GM23248 (cell line): ENCODE measurements at regions not wholly inside any gene's neighbourhood (a gene's known extent, or its start where the extent isn't known, plus 50 kb on each side); places are given as distances from the start of the nearest gene placed in this dataset.

Experiments
- DNase-seq: peaks from one replicate; pipeline ENCODE4 v3.0.0-alpha.2; 2015
- H2AFZ ChIP-seq: fragments of 200-600 bp; sonication (generic); 2 replicates; pipeline ENCODE4 v1.6.1; 2016; ENCODE audit warnings: antibody characterized with exemption
- H3F3A ChIP-seq: fragments of 200-600 bp; sonication (generic); 2 replicates; pipeline ENCODE4 v1.6.1; 2016; ENCODE audit warnings: mild to moderate bottlenecking, antibody characterized with exemption, mixed run types; ENCODE audit not compliant: insufficient read depth
- H3K27ac ChIP-seq: fragments of 200-600 bp; sonication (generic); 2 replicates; pipeline ENCODE4 v1.5.1; 2016; ENCODE audit warnings: mild to moderate bottlenecking
- H3K27me3 ChIP-seq: fragments of 200-600 bp; sonication (generic); replicated peaks from 2 replicates; pipeline ENCODE4 v1.6.1; 2016; ENCODE audit warnings: mild to moderate bottlenecking; ENCODE audit not compliant: insufficient read depth
- H3K36me3 ChIP-seq: fragments of 200-600 bp; sonication (generic); 2 replicates; pipeline ENCODE4 v1.6.1; 2016; ENCODE audit warnings: low read depth, mild to moderate bottlenecking
- H3K4me1 ChIP-seq: fragments of 200-600 bp; sonication (generic); 2 replicates; pipeline ENCODE4 v1.6.1; 2016; ENCODE audit warnings: mild to moderate bottlenecking; ENCODE audit not compliant: insufficient read depth
- H3K4me2 ChIP-seq: fragments of 200-600 bp; sonication (generic); one replicate; pipeline ENCODE4 v1.6.1; 2016; ENCODE audit warnings: mild to moderate bottlenecking; ENCODE audit not compliant: unreplicated experiment
- H3K4me3 ChIP-seq: fragments of 200-600 bp; sonication (generic); 2 replicates; pipeline ENCODE4 v1.5.1; 2016; ENCODE audit warnings: mild to moderate bottlenecking
- H3K79me2 ChIP-seq: fragments of 200-600 bp; sonication (generic); 2 replicates; pipeline ENCODE4 v1.6.1; 2016; ENCODE audit warnings: mild to moderate bottlenecking; ENCODE audit not compliant: insufficient read depth
- H3K9ac ChIP-seq: fragments of 200-600 bp; sonication (generic); 2 replicates; pipeline ENCODE4 v1.6.1; 2016; ENCODE audit warnings: mild to moderate bottlenecking
- H3K9me2 ChIP-seq: fragments of 200-600 bp; sonication (generic); 2 replicates; pipeline ENCODE4 v1.6.1; 2016; ENCODE audit warnings: mixed run types, mild to moderate bottlenecking, moderate library complexity; ENCODE audit not compliant: insufficient read depth
- H3K9me3 ChIP-seq: fragments of 200-600 bp; sonication (generic); one replicate; pipeline ENCODE4 v1.6.1; 2017; ENCODE audit warnings: low read depth
- H4K20me1 ChIP-seq: fragments of 200-600 bp; sonication (generic); 2 replicates; pipeline ENCODE4 v1.6.0; 2016; ENCODE audit not compliant: insufficient read depth
- EZH2 ChIP-seq: fragments of 200-600 bp; sonication (generic); IDR thresholded peaks from 2 replicates; pipeline ENCODE4 v1.6.1; 2018; ENCODE audit warnings: antibody characterized with exemption, mild to moderate bottlenecking; ENCODE audit not compliant: insufficient read depth, poor library complexity, severe bottlenecking
- EZH2phosphoT487 ChIP-seq: fragments of 200-600 bp; sonication (generic); IDR thresholded peaks from 2 replicates; pipeline ENCODE4 v1.6.1; 2018; ENCODE audit warnings: antibody characterized with exemption, moderate library complexity, mild to moderate bottlenecking, low read depth; ENCODE audit not compliant: insufficient read depth
- WGBS, 2 experiments: methylation state at CpG; one replicate each; pipeline ENCODE4 v1.1.6; 2015 to 2017; ENCODE audit warnings: low lambda C conversion rate in 2 of 2, low coverage in 1 of 2; ENCODE audit errors: missing lambda C conversion rate in 2 of 2; 5-methylcytosine and 5-hydroxymethylcytosine counted together
- in situ Hi-C: fragments of 300-500 bp; cut with MboI; formaldehyde crosslinking; loops from 2 replicates; pipeline ENCODE4 v1.15.0; 2020

DNA sequence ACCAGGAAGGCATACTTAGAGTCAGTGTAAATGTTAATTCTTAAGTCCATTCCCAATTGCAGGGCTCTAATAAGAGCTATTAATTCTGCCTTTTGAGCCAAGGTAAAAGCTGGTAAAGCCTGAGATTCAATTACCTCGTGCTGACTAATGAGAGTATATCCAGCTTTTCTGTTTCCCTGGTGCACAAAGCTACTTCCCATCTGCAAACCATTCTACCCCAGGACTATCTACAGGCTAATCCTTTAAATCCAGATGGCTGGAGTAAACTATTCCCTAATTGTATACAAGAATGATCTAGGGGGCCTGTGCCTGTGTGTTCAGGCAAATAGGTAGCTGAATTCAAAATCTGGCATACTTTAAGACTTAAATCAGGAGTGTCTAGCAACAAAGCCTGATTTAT, 365.0 kb downstream of the GPM6A start:
- no peaks in the 10 kb centered on the region for H3K79me2 ChIP-seq
- WGBS, 2 experiments = 6 to 8% methylated on average over 1 of the region's 1 CpG
- H3K9ac ChIP-seq = no peak overlapping the region
- no peak overlapping the region for H2AFZ ChIP-seq
- no peaks in the 10 kb centered on the region for H3K36me3 ChIP-seq
- no peak overlapping the region for H3K4me2 ChIP-seq
- H3K4me3 ChIP-seq = no peak overlapping the region
- no peak for TF ChIP-seq EZH2phosphoT487
- TF ChIP-seq EZH2 = no peak
- in situ Hi-C loops = no loop called here
- no peaks in the 10 kb centered on the region for H3K27me3 ChIP-seq
- no peak overlapping the region for H3K27ac ChIP-seq
- H3K9me2 ChIP-seq = no peaks in the 10 kb centered on the region
- DNase-seq = no peak
- H3F3A ChIP-seq = no peaks in the 10 kb centered on the region
- H3K4me1 ChIP-seq = no peaks in the 10 kb centered on the region
- H3K9me3 ChIP-seq = no peaks in the 10 kb centered on the region
- no peaks in the 10 kb centered on the region for H4K20me1 ChIP-seq

DNA sequence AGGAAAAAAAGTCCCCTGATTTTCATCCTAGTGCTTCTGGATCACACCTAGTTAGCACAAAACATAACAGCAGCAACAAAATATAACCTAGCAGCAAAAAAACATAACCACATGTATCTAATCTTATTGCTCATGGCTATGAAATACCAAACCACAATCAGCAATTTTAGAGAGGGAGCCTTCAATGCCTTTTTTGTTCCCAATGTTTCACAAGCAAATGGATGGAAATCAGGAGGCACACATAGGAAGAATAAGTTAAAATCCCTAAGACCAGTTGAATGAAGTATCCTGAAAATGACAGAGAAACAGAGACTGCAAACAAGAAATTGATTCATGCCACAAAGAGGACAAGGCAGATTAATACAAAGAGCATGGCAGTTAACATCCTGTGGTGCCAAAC, 361.6 kb downstream of the GPM6A start:
- no peak overlapping the region for H3K9ac ChIP-seq
- no peak for DNase-seq
- H3K27ac ChIP-seq = no peak overlapping the region
- no peak overlapping the region for H3K4me3 ChIP-seq
- H2AFZ ChIP-seq = no peak overlapping the region
- H3K9me3 ChIP-seq = no peaks in the 10 kb centered on the region
- in situ Hi-C loops = no loop called here
- no peaks in the 10 kb centered on the region for H3K27me3 ChIP-seq
- no peak for TF ChIP-seq EZH2phosphoT487
- no peak for TF ChIP-seq EZH2
- H3K4me1 ChIP-seq = no peaks in the 10 kb centered on the region
- H3F3A ChIP-seq = no peaks in the 10 kb centered on the region
- H3K79me2 ChIP-seq = no peaks in the 10 kb centered on the region
- no peak overlapping the region for H3K4me2 ChIP-seq
- no peaks in the 10 kb centered on the region for H3K9me2 ChIP-seq
- no peaks in the 10 kb centered on the region for H4K20me1 ChIP-seq
- no peaks in the 10 kb centered on the region for H3K36me3 ChIP-seq

DNA sequence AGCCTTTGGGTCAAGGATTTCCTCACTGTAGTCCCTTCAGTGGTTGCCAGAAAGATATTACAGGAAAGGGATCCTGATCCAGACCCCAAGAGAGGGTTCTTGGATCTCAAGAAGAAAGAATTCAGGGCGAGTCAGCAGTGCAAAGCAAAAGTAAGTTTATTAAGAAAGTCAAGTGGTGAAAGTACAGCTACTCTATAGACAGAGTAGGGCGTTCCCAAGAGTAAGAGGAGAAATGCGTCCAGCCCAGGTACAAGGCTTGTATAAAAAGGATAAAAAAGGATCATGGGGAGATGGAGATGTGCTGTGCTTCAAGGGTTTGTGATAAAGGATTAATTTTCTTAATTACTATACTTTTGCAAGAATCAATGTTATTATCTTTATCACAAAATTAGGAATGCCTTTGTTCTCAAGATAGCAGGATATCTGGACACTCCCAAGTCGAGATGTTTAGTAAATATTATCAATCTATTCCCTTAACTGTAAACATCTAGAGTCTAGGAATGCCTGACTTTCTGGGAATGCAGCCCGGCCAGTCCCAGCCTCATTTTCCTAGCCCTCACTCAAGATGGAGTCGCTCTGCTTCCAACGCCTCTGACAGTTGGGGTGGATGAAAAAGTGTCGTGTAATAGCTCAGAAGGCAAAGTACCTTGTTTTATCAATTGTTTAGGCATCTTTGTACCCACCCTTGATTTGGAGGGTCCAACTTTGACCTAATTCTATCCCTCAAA, 360.7 kb downstream of the GPM6A start:
- Histone ChIP-seq H3K79me2 (no peaks in the 10 kb centered on the region), H3K9me2 (no peaks in the 10 kb centered on the region), H3K9me3 (no peaks in the 10 kb centered on the region), H3K27me3 (no peaks in the 10 kb centered on the region), H3K27ac (no peak overlapping the region), H4K20me1 (no peaks in the 10 kb centered on the region), H3K4me2 (no peak overlapping the region), H3K4me3 (no peak overlapping the region), H3K36me3 (no peaks in the 10 kb centered on the region), H3K4me1 (no peaks in the 10 kb centered on the region), H2AFZ (no peak overlapping the region), H3K9ac (no peak overlapping the region), H3F3A (no peaks in the 10 kb centered on the region)
- 38 to 43% methylated on average over 8 of the region's 8 CpGs for WGBS, 2 experiments
- no peak for DNase-seq
- in situ Hi-C loops = no loop called here
- TF ChIP-seq EZH2phosphoT487 (no peak), EZH2 (no peak)

DNA sequence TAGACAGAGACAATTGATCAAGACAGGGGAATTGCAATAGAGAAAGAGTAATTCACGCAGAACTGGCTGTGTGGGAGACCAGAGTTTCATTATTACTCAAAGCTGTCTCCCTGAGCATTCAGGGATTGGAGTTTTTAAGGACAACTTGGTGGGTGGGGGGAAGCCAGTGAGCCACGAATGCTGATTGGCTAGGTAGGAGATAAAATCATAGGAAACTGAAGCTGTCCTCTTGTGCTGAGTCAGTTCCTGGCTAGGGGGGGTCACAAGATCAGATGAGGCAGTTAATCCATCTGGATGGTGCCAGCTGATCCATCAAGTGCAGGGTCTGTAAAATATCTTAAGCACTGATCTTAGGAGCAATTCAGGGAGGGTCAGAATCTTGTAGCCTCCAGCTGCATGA, 358.6 kb downstream of the GPM6A start:
- 7 to 17% methylated on average over 2 of the region's 2 CpGs for WGBS, 2 experiments

DNA sequence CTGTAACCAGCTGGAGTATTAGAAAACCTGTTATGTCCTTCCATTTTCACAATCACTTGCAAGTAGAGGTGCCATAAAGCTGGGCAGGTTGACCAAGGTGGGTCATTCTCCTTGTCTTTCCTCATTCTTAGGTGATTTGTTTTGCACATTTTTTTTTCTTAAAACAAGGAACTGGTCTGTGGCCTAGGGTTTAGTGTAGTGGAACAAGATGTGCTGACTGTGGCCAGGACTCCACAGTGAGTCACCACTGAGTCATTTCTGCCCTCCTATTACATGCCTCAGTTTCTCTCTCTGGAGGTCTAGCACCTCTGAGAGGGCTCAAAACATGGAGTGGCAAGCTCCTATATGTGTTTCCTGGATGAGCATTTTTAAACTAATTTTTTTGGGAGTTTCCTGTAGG, 355.9 kb downstream of the GPM6A start:
- Histone ChIP-seq H3K79me2 (no peaks in the 10 kb centered on the region), H3K27ac (no peak overlapping the region), H2AFZ (no peak overlapping the region), H3K9ac (no peak overlapping the region), H3K4me3 (no peak overlapping the region), H3K4me2 (no peak overlapping the region), H3K9me3 (no peaks in the 10 kb centered on the region), H3K36me3 (no peaks in the 10 kb centered on the region), H4K20me1 (no peaks in the 10 kb centered on the region), H3F3A (no peaks in the 10 kb centered on the region), H3K4me1 (peaks cover 9% of the 10 kb centered on the region), H3K9me2 (no peaks in the 10 kb centered on the region), H3K27me3 (no peaks in the 10 kb centered on the region)
- TF ChIP-seq EZH2 (no peak), EZH2phosphoT487 (no peak)
- in situ Hi-C loops = no loop called here
- DNase-seq = no peak

More for the DNA sequence above, 358.6 kb downstream of the GPM6A start:
- Histone ChIP-seq H3K9me3 (no peaks in the 10 kb centered on the region), H4K20me1 (no peaks in the 10 kb centered on the region), H3K79me2 (no peaks in the 10 kb centered on the region), H3K4me1 (no peaks in the 10 kb centered on the region), H3K36me3 (no peaks in the 10 kb centered on the region), H3K9me2 (no peaks in the 10 kb centered on the region), H3K4me3 (no peak overlapping the region), H2AFZ (no peak overlapping the region), H3K9ac (no peak overlapping the region), H3K27ac (no peak overlapping the region), H3K27me3 (no peaks in the 10 kb centered on the region), H3K4me2 (no peak overlapping the region), H3F3A (no peaks in the 10 kb centered on the region)
- TF ChIP-seq EZH2phosphoT487 (no peak), EZH2 (no peak)
- in situ Hi-C loops = no loop called here
- DNase-seq = no peak
